ENCODE measurements at regions not wholly inside any gene's neighbourhood (a gene's known extent, or its start where the extent isn't known, plus 50 kb on each side); places are given as distances from the start of the nearest gene placed in this dataset.

DNA sequence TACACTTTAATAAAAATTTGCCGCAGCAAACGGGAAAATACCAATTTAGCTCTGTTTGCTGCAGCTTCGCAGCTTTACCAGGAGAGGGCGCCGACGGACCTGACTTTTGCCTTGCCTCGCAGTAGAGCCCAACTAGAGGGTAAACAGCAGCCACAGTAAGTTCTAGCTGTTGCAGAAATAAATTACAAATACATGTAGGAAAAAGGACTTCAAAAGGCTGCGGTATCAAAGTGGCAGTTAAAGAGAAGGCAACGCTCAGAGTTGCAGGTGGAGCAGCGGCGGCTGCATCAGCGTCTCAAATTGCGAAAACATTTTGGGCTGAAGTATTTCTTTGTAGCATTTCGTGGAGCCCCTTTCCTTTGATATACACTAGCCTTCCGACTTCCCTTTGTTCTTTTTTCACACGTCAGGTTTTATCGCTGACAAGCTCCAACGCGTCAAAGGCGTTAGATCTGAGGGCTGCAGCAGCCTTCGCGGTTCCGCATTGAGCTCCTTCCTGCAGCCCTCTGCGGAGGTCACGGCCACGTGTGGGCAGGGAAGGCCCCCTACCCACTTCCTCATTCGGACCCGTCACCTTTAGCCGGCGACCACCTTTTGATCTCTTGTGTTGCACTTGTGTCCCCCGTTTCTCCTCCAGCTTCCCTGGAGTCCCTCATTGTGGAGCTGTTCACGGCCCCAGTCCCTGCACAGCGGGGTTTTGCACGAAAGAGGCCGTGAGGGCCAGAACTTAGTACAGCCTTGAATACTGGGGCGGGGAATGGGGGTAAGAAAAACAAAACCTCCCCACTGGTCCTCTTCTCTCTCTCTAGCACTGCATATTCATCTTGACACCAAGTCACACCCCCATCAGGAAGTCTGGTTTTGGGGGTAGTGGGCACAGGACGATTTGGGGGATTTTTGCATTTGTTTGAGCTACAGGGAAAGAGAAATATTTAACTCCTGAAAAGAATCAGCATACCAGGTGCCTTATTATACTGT is 72.8 kb downstream of the S1PR1 start:
- H3K4me3 ChIP-seq (ENCODE audit: insufficient read depth, low read length): peak overlapping the region; percentile 60
- DNase-seq (ENCODE audit: insufficient read length, low spot score, missing footprints): no peak

DNA sequence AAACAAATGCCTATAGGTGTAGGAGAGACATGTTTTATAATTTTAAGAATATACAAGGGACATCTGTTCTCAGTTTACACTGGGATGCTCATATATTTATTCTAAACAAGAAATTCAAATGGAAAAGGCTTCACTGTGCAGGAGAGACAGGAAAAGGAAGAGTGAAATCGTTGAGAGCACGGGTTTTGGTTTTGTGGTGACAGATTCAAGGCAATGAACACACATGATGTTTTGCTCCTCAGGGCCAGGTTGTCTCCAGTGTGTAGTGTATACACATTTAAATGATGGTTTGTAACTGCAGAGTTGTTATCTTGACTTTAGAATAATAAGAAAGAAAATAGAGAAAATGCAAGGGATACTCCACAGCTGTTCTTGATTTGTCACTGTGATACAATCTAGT is 73.7 kb downstream of the S1PR1 start:
- Histone ChIP-seq H3K4me1 (ENCODE audit: insufficient read depth, low read length) (peaks cover 9% of the 10 kb centered on the region), H3K9me3 (ENCODE audit: low read depth, low read length) (no peaks in the 10 kb centered on the region), H3K27me3 (ENCODE audit: insufficient read depth, low read length) (peaks cover 52% of the 10 kb centered on the region), H3K4me3 (ENCODE audit: insufficient read depth, low read length) (no peak overlapping the region), H3K4me2 (ENCODE audit: insufficient read depth, low read length) (no peak overlapping the region), H3K27ac (ENCODE audit: low read depth, low read length) (no peak overlapping the region), H4K20me1 (ENCODE audit: insufficient read depth, low read length) (no peaks in the 10 kb centered on the region), H3K79me2 (ENCODE audit: insufficient read depth, low read length) (no peaks in the 10 kb centered on the region), H2AFZ (ENCODE audit: low read length) (no peak overlapping the region), H3K36me3 (ENCODE audit: insufficient read depth, low read length) (no peaks in the 10 kb centered on the region)
- no peak for DNase-seq (ENCODE audit: insufficient read length, low spot score, missing footprints)
- TF ChIP-seq, protein P1, sequence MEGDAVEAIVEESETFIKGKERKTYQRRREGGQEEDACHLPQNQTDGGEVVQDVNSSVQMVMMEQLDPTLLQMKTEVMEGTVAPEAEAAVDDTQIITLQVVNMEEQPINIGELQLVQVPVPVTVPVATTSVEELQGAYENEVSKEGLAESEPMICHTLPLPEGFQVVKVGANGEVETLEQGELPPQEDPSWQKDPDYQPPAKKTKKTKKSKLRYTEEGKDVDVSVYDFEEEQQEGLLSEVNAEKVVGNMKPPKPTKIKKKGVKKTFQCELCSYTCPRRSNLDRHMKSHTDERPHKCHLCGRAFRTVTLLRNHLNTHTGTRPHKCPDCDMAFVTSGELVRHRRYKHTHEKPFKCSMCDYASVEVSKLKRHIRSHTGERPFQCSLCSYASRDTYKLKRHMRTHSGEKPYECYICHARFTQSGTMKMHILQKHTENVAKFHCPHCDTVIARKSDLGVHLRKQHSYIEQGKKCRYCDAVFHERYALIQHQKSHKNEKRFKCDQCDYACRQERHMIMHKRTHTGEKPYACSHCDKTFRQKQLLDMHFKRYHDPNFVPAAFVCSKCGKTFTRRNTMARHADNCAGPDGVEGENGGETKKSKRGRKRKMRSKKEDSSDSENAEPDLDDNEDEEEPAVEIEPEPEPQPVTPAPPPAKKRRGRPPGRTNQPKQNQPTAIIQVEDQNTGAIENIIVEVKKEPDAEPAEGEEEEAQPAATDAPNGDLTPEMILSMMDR (IDR thresholded peaks at IDR 0.05; ENCODE audit: extremely low read depth, low read depth, low read length): no peak

More for the DNA sequence above, 72.8 kb downstream of the S1PR1 start:
- peaks cover 9% of the 10 kb centered on the region for H3K4me1 ChIP-seq (ENCODE audit: insufficient read depth, low read length)
- peak overlapping the region; percentile 92 for H3K4me2 ChIP-seq (ENCODE audit: insufficient read depth, low read length)
- no peak overlapping the region for H3K27ac ChIP-seq (ENCODE audit: low read depth, low read length)
- H3K79me2 ChIP-seq (ENCODE audit: insufficient read depth, low read length): no peaks in the 10 kb centered on the region
- H2AFZ ChIP-seq (ENCODE audit: low read length): peak overlapping the region; percentile 69
- H4K20me1 ChIP-seq (ENCODE audit: insufficient read depth, low read length): no peaks in the 10 kb centered on the region
- no peaks in the 10 kb centered on the region for H3K9me3 ChIP-seq (ENCODE audit: low read depth, low read length)
- peaks cover 45% of the 10 kb centered on the region for H3K27me3 ChIP-seq (ENCODE audit: insufficient read depth, low read length)
- TF ChIP-seq, protein P1 (IDR thresholded peaks at IDR 0.05; ENCODE audit: extremely low read depth, low read depth, low read length): peak; percentile 91
- H3K36me3 ChIP-seq (ENCODE audit: insufficient read depth, low read length): no peaks in the 10 kb centered on the region

DNA sequence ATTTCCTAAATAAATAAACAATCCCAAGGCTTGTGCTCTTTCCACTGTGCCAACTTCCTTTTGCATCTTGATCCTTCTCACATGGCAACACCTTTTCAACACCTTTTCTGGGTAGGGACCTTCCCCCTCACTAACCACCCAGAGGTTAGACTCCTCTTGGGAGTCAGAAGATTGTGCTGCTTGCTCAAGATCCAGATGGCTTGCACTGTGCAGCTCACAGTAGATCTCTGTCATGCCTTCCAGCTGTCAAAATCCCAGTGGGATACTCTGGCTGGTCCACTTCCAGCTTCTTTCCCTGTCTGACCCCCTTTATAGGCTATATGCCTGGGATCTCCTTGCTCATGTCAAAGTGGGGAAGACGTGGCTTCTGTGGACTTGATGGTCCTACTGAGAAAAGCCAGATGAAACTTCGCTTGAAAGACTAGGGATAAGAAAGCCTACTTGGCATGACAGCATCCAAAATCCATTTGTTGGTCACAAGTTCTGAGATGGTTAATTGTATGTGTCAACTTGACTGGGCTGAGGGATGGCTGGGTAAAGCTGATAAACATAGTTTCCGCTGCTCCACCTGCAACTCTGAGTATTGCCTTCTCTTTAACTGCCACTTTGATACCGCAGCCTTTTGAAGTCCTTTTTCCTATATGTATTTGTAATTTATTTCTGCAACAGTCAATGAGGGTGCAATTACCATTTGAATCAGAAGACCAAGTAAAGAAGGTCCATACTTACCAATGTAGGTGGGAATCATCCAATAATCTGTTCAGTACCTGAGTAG is 74.5 kb downstream of the S1PR1 start:
- Histone ChIP-seq H3K79me2 (ENCODE audit: insufficient read depth, low read length) (no peaks in the 10 kb centered on the region), H3K27ac (ENCODE audit: low read depth, low read length) (no peak overlapping the region), H2AFZ (ENCODE audit: low read length) (no peak overlapping the region), H3K36me3 (ENCODE audit: insufficient read depth, low read length) (no peaks in the 10 kb centered on the region), H3K27me3 (ENCODE audit: insufficient read depth, low read length) (peaks cover 51% of the 10 kb centered on the region), H4K20me1 (ENCODE audit: insufficient read depth, low read length) (no peaks in the 10 kb centered on the region), H3K4me3 (ENCODE audit: insufficient read depth, low read length) (no peak overlapping the region), H3K4me2 (ENCODE audit: insufficient read depth, low read length) (no peak overlapping the region), H3K9me3 (ENCODE audit: low read depth, low read length) (no peaks in the 10 kb centered on the region), H3K4me1 (ENCODE audit: insufficient read depth, low read length) (peaks cover 9% of the 10 kb centered on the region)
- TF ChIP-seq, protein P1 (IDR thresholded peaks at IDR 0.05; ENCODE audit: extremely low read depth, low read depth, low read length): no peak
- DNase-seq (ENCODE audit: insufficient read length, low spot score, missing footprints): no peak

DNA sequence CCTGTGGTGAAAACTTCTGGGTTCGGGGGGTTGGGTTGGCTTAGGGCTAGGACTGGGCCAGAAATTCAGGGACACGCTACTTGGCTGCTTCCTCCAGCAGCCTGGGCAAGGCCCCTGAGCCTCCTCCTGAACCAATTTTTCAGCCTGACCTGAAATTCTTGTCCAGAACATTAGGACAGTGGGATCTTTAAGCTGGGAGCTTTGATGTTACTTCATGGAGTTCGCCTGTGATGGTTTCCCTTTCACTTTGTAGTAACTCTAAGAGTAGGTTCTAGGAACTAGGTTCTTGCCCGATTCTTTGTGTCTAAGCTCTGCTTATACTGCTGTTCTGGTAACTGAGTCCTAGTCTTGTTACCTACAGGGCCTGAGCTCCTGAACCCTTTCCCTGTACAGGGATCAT is 75.3 kb downstream of the S1PR1 start:
- Histone ChIP-seq H3K36me3 (ENCODE audit: insufficient read depth, low read length) (no peaks in the 10 kb centered on the region), H3K4me1 (ENCODE audit: insufficient read depth, low read length) (peaks cover 9% of the 10 kb centered on the region), H3K4me3 (ENCODE audit: insufficient read depth, low read length) (no peak overlapping the region), H2AFZ (ENCODE audit: low read length) (no peak overlapping the region), H4K20me1 (ENCODE audit: insufficient read depth, low read length) (no peaks in the 10 kb centered on the region), H3K79me2 (ENCODE audit: insufficient read depth, low read length) (no peaks in the 10 kb centered on the region), H3K27ac (ENCODE audit: low read depth, low read length) (no peak overlapping the region), H3K4me2 (ENCODE audit: insufficient read depth, low read length) (peak overlapping the region; percentile 14), H3K9me3 (ENCODE audit: low read depth, low read length) (no peaks in the 10 kb centered on the region), H3K27me3 (ENCODE audit: insufficient read depth, low read length) (peaks cover 51% of the 10 kb centered on the region)
- no peak for DNase-seq (ENCODE audit: insufficient read length, low spot score, missing footprints)
- TF ChIP-seq, protein P1 (IDR thresholded peaks at IDR 0.05; ENCODE audit: extremely low read depth, low read depth, low read length): no peak
